HG03060 (cell line): ENCODE measurements at regions not wholly inside any gene's neighbourhood (a gene's known extent, or its start where the extent isn't known, plus 50 kb on each side); places are given as distances from the start of the nearest gene placed in this dataset.

Experiments used
- ATAC-seq: cut with Tn5 transposase; IDR thresholded peaks from one replicate; pipeline ENCODE4 v1.9.1; 2021; ENCODE audit warnings: low read depth, moderate number of reproducible peaks; ENCODE audit not compliant: unreplicated experiment

DNA sequence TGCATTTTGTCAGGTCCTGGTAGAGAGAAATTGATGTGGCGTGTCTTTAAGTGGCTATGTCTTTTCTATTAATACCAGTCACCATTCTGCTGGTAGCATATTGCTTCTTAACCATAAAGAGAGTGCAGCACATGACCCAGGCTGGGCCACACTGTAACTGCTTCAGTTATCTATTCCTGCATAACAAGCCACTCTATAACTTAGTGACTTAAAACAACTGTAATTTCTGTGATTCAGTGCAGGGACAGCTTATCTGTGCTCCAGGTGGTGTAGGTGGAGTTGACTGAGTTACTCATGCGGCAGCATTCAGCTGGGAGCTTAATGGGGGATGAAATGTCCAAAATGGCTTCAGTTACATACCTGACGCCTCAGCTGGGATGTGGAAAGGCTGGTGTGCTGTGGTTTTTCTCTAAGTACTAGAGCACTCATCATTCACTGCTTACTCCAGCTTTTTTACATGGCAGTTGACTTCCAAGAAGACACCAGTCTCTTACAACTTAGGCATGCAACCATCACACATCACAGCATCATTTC is 742.4 kb downstream of the SATB2 start:
- ATAC-seq = no peak

DNA sequence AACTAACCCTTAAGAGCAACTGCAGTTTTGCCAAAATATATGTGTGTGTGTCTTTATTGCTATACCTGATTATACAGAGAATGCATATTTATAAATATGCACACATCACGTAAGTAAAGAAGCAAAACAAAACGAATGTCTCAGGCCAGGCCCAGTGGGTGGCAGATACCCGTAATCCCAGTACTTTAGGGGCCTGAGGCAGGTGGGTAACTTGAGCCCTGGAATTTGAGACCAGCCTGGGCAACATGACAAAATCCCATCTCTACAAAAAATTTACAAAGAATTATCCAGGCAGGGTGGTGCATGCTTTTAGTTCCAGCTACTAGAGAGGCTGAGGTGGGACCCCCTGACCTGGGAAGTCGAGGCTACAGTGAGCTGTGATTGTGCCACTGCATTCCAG is 745.3 kb downstream of the SATB2 start:
- no peak for ATAC-seq

DNA sequence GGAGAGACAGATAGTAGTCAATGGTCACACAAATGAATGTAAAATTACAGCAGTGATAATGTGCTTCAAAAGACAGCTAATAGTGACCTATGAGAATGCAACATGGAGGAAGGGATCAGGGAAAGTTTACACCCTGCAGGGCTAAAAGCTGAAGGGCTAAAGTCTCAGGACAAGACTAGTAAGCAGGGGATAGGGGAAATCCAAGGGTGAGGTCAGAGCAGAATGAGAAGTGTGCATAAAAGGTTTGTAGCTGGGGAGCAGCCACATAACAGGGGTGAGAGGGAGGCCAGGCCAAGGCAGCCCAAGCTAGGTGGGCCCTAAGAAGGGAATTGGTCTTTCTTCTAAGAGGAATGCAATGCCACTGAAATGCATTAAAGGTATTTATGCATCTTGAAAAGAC is 746.3 kb downstream of the SATB2 start:
- no peak for ATAC-seq

DNA sequence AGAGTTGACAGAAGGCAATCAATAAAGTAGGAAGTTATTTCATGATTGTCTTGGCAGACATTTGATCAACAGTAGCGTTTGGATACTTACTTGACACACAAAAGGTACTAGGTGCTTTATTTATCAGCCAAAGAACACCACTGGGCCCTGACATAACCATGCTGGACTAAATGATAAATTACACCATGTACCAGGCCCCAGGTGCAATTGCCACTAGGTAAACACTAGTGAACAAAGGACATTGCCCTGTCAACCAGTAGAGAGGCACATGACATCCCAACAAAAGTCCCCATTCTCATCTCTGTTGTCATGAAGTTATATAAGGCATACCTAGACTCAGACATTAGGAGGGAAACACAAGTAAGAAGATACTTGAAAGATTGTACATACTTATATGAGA is 747.2 kb downstream of the SATB2 start:
- no peak for ATAC-seq

DNA sequence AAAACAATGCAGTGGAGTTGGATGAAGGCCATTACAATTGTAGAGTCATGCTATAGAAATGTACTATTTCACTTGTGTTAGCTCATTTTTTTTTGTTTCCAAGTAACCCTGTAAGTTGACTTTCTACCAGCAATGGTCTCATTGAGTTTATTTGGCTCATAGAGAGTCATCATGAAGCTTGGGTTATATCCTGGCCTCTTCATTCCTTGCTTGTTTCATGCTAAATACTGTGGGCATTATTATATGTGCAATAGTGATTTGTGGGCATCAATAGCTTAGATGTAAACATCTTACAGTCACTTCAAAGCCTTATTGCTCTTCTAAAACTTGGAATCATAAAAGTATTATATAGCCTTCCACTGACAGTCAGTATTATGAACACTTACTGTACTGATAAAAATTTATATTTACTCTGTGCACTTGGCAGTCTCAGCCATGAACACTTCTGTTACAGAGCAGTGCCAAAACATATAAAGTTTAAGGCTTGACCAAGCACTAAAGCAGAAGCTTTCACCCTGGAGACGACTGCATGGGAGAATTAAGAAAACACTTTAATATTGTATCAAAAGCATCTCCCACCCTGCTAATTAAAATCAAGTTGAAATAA is 751.2 kb downstream of the SATB2 start:
- no peak for ATAC-seq

DNA sequence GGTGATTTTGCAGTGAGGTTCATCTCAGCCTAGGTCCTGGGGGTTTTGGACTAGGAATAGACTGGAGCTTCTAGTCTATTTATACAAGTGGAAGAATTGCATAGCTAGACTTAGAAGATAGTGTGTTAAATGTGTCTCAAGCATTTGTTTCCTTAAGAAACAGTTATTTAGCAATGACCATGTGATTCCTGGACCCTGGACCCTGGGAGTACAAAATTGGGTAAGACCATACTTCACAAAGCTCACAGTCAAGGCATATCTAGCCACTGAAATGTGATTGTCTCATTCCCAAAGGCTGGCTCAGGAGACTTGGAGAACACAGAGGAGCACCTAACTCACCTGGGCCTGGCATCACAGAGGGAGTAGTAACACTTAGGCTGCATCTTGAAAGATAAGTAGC is 754.5 kb downstream of the SATB2 start:
- no peak for ATAC-seq

DNA sequence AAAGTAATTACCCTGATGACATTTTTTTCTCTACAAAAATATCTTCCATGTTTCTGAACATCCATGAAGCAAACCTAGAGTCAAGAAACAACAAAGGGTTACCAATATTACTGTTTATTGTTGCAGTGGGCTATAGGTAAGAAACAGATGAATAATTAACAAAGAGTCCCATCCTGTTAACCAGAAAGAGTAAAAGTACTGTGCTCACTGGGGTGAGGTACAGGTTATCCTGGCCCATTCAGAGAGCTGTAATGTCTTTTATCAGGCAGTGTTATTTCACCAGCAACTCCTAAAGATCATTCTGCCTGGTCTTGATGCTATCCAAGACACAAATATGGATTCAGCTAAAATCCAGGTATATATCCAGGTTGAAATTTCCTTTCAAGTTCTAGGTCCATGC is 754.9 kb downstream of the SATB2 start:
- no peak for ATAC-seq

DNA sequence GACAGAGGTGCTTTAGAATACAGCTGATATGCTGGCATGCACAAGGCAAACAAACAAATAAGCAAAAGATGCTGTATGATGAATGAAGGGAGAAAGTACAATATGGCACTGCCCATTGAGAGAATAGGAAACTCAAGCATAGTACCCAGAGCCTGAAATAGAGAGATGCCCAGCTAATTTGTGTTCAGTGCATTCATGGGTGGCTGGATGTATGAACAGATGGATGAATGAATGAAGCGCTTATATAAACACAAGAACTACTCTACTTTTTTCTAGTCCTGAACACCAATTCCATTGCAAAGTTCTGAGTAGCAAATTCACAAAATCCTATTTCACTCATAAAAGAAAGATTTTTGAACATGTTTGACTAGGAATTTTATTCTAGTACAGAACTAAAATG is 756.3 kb downstream of the SATB2 start:
- ATAC-seq = no peak

DNA sequence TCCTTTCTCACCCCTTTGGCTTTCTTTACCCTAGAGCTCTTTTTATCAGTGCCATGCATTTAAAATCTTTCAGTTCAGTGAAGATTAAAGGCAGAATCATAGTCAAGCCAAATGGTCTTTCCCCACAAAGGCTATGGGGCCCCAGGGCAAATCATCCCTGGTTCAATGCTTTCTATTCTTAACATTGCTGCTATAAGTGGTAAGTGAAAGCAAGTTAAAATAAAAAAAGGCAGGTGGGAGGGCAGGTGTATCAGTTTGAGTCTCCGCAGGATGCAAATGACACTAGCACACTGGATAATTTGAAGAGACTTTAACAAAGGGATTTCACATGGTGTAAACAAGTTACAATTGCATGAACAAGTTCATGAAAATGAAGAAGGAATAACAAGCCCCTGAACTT is 757.4 kb downstream of the SATB2 start:
- no peak for ATAC-seq

DNA sequence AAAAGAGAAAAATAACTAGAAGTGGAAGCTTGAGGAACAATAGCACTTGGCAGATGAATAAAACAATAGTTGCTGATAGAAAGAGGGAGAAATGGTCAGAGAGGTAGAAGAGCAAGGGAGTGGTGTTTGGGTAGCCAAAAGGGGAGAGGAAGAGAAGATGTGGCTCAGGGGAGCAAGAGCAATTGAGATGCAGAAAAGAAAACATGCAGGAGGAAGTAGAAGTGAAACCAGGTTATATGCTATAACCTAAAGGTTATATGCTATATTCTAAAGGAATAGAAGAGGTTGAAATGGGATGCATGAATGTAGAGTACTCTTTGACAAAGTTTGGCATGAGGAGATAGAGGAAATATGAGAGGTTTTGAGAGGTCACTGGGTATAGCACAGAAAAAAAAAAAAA is 759.5 kb downstream of the SATB2 start:
- no peak for ATAC-seq

DNA sequence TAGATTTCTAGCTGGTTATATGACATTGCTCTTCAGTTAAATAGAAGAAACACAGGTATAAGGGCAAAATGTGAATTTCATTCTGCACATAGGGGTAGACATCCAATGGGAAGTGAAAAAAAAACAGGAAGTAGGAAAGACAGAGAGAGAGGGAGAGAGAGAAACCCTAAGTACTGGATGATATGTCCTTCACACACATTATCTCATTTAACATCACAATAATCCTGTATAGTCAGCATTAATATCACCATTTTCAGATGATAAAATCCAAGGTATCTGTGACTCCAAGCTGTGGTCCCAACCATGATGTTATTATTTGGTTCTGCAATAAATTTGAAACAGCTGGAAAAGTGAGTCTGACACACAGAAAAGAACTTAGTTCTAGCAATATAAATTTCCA is 759.9 kb downstream of the SATB2 start:
- ATAC-seq = no peak

DNA sequence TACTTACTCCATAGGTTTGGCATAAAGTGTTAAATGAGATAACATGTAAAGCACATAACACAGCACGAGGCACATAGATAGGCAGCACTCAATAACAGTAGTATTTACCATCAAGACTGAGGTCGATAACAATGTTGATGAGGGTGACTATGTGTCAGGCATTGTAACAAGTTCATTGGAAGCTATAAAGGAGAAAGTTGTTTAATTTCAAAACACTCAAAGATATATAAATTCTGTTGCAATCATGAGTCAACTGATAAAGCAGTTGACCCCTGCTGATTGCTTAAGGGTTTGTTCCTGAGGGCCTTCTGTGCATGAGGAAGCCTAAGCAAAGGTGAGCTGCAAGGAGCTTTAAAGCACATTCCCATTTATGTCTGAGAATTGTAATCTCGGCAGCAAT is 760.5 kb downstream of the SATB2 start:
- ATAC-seq = no peak

DNA sequence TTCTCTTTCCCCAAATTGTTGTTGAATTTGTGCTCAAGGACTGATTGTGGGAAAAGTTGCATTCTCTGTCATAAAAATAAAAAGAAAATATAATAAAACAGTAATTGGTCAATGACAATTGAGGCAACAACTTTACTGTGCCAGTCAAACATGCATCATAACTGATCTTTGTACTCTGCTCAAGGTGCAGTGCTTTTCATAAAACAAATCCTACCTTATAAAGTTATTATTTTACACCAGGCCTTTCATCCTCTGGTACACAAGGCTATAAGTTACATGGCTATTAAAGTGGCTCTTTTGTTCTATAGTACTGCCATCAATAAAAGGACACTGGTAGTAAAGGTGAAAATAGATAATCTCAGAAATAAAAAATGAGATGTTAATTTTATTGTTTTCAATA is 761.9 kb downstream of the SATB2 start:
- ATAC-seq = no peak

DNA sequence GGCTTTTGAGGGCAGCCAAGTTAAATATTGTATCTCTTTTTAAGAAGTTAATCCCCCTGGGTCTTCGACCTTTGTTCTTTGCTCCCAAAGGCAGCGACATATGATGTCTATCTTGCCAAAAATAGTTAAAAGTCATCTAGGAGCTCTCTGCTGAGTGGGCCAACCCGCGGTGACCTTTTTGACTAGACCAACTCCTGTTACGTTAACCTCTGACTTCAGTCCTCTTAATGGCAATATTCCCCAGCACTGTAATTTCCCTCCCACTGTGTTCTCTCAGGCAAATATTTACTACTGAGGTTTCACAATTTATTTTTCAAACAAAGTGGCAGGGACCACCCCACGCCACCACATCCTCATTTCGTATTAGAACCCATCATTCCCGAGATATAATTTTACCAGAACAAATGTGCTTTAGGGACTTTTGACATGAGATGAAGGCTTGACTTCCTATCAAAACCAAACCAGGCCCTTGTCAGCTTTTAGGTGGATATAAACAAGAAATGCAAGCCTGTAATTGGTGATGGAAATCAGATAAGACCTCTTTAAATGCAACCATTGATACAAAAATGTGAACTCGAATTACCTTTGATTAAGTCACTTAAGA is 764.7 kb downstream of the SATB2 start:
- no peak for ATAC-seq

DNA sequence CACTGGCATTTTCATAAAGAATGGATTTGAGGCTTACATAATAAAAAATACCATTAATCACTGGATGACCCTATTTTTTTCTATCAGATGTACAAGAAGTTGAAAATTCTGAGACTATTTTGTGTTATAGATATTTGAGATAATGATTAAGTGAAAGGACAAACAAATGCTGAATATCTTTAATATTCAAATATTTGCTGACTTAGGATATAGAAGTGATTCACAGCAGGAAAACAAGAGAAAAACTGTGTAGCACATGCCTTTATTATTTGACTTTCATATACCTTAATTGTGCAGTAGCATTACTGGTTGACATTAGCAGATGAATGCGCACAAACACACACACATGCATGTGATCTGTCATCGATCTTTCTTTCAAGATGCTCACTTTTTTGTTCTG is 766.5 kb downstream of the SATB2 start:
- ATAC-seq = no peak

DNA sequence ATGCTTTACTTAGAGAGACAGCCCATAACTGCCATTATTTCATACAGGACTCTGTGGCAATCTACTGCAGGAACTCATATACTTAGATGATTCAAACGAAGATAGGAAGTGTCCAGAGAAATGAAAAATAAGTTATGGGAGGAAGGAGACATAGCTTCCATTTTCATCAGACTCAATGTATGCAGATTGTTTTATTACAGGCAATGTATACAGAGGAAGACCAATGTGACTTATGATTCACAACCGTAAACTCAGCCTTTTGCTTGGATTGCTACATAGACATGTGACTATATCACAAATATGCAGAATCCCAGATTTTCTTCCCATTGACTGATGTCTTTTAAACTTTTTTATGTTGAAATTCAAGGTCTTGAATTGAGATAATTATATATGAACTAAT is 793.4 kb downstream of the SATB2 start:
- no peak for ATAC-seq

DNA sequence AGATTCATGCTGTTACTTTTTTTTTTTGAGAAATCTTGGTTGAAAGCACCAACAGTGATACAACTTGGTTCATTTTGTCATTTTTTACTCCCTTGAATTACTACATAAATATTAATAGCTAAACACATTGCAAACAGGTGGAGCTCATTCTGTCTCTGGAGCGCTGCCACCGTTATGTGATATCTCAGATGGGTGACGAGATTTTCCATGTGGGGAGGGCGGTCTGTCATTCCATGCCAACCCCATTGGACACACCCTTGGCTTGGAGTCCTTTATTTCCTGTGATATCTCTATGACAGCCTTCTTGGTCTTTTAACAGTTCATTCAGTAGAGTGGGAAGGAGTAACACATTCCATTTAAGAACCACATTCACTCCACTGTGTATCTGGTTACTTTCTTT is 794.8 kb downstream of the SATB2 start:
- ATAC-seq = no peak

DNA sequence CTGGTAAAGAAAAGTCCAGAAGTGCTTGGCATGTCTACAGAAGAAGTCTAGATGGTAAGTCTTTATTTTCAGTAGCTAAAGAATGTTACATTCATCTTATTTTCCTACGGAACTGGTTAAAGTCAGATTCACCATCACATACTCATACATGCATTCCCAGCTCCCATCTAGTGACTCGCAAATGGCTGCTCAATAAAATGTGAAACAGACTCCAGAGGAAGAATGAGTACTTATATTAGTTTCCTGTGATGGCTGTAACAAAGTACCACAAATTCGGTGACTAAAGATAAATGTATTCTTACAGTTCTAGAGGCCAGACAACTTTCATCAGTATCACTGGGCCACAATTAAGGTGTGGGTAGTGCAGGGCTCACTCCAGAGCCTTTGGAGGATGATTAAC is 797.2 kb downstream of the SATB2 start:
- no peak for ATAC-seq

DNA sequence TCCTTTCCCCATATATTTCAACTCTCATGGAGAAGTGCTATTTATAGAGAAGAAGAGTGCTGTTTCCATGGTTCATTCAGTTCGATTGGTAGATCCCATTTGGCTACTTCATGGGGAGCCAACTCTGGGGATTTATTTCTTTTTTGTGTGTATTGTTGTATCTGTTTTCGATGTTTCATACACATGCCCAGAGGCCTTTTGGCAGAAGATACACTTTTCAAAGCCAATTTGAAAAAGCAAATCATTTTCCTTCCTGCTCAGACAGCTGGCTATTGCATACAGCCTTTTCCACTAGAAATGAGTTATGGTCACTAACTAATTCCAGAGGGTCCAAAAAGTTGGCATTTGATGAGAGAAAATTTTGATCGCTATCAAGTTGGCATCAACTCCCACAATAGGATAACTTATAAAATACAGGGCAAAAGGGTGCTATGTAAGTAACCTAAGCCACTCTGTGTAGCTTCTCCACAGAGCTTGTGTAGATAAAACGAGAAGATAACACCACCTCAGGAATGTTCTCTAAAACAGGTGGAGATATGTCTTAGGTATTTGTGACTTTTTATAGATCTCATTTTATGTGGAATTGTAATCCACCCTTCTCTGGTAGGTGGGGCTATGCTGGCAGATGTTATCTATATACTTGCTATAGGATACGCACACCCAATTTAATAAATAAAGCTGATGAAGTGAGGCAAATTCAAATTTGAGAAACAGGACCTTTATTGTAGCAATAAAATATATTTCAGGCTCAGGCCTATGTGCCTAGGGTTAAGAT is 798.5 kb downstream of the SATB2 start:
- no peak for ATAC-seq

DNA sequence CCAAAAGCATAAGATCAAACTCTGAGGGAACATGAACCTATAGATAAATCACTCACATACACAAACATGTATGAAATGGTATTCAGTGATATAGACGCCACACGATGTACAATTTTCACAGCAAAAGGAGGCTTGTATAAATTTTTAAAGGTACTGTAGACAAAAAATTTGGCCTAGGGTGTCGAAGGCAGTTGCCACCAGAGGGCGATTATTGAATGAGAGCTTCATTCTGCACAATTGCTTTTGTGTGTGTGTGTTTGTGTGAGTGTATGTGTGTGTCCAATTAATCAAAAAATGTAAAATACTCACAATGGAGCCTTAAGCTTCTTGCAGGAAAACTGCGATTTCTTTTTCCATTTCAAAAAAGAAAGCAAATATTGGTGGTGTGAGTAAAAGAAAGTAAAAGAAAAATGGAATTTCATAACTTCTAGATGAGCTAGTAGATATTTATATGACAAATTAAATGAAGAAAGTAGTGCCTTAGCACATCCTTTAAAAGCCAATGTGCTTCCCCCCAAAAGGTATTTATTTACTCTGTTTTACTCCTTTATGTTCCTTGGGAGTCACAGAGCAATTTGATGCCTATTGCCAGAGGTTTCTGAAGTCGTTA is 800.1 kb downstream of the SATB2 start:
- no peak for ATAC-seq

DNA sequence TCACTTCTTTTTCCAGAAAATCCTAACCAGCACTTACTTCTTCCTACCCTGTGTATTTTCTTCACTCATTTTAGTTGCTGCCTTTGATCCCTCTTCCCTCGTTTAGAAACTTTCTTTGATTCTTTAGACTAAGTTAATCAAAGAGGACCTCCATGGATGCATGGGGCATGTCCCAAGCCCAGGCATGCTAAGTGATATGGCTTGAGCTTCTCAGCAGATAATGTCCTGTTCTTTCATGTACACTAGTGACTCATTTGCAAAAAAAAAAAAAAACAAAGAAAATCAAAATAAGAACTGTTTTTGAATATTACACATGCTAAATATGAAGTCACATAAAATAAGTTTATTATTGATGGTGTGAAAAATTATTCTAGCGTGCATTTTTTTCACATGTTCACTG is 800.9 kb downstream of the SATB2 start:
- no peak for ATAC-seq
